Brain pericyte (primary cell): ENCODE measurements at regions not wholly inside any gene's neighbourhood (a gene's known extent, or its start where the extent isn't known, plus 50 kb on each side); places are given as distances from the start of the nearest gene placed in this dataset.
"Not testable (repeated sequence)": the region's sequence is repeated elsewhere in the genome, so short reads cannot be mapped to it uniquely, and the experiment has no call there.

Experiments
- DNase-seq: peaks from one replicate; pipeline ENCODE4 v3.0.0-alpha.2; 2012; ENCODE audit warnings: low read depth, low spot score

DNA sequence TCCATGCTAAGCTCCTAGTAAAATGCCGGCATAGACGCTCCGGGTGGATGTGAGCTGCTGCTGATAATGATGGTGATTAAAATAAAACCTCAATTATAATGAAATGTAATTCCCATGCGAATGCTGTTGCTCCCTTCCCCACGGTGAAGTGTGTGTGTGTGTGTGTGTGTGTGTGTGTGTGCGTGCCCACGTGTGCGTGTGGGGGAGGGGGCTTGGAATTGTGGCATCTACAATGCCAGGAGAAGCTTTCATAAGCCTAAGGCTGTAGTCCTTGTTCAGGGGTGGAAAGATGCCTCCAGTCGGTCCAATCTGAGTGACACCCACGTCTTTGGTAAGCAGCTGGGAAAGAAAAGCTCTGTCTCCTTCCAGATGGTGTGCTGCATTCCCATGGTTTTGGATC, 137.9 kb downstream of the CDH26 start:
- no peak for DNase-seq

DNA sequence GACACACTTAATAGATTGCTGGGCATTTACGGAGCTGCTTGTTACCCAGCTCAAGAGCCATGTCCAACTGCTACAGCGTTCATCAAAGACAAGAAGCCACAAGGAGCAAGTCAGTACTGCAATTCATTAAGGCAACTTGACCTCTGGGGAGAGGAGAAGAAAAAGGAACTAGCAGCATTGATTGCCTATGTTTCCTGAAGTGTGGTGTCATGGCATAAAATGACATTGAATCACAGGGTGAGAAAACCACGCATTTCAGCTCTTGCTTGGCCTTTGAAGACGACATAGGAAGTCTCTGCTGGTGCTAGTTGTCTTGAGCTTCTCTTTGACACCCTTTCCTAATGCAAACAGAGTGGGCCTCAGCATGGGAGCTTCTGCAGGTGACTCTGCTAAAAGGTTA, 139.1 kb downstream of the CDH26 start:
- DNase-seq: no peak

DNA sequence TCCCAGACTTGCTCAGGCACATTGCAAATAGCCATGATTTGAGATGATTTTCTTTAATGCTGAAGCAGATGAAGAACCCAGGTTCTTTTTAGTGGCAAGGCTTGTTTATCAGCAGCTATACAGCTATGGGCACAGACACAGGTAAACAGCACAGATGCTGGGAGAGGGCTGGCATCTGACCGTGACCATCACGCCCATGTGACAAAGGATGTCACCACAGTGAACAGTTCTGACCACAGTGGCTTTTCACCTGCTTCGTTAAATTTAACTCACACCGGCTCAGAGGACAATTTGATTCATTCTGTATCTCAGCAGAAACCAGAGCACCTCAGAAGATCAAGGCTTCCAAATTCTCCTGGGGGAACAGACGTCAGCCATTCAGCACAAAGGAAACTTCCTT, 142.6 kb downstream of the CDH26 start:
- DNase-seq: no peak

DNA sequence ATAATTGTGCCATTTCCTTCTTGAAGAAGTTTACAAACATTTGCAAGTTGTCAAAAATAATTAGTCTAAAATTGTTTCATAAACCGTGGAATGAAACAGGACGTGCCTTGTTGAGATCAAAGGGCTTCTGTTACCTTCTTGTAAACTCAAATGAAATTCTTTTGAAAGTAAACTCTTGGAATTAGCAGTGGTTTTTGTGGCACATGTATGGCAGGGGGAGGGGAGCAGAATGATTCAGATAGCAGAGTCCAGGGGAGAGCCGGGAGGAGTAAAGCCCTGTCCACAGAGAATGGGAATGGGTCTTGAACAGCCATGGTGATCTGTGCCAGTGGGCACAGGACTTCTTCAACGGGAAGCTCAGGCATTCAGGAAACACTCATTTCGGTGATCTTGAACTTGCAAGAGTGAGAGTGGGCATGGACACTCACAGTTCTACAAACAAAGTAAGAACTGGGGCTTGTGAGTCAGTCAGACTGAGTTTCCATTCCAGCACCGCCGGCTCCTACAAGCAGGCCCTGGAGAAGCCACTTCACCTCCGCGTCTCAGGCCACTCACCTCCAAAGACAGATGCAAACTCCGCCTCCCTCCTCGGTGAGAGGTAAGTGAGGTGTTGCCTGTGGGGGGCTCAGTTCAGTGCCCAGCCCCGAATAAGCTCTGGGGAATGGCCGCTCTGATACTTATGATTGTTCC, 143.1 kb downstream of the CDH26 start:
- no peak for DNase-seq

DNA sequence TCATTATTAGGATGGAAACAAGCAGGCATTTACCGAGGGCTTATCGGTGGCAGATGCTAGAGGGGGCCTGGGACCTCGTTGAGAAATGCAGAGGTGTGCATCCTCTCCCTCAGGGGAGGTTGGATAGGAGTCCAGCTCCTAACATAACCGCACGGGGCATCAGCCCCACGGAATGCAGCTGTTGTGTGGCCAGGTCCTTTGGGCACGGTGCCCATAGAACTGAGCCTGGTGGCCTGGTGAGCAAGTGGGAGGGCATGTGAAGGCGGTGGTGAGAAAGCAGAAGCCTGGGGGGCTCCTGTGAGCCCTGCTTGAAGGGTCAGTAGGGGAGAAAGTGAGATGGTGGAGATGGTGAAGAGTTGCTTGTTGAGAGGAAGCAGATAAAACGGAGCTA, 143.7 kb downstream of the CDH26 start:
- no peak for DNase-seq

DNA sequence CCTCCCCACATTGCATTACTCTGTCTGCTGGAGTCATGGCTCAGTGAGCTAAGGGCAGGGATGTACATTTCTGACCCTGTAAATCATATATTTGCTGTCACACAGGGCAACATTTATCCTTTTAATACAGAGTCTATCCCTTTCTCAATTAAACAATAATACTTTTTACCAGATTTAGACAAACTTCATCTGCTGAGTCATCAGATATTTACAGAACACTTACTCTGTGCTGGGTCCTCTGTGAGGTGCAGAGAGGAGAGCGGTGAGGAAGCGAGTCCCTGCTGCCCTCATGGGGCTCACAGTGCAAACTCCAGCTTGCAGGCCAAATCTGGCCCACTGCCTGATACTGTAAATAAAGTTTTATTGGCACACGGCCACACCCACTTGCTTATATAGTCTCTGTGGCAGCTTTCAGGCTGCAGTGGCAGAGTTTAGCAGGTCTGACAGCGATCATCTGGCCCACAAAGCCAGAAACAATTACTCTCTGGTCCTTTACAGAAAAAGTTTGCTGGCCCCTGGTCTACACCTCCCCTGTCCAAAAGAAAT, 144.5 kb downstream of the CDH26 start:
- DNase-seq: no peak

DNA sequence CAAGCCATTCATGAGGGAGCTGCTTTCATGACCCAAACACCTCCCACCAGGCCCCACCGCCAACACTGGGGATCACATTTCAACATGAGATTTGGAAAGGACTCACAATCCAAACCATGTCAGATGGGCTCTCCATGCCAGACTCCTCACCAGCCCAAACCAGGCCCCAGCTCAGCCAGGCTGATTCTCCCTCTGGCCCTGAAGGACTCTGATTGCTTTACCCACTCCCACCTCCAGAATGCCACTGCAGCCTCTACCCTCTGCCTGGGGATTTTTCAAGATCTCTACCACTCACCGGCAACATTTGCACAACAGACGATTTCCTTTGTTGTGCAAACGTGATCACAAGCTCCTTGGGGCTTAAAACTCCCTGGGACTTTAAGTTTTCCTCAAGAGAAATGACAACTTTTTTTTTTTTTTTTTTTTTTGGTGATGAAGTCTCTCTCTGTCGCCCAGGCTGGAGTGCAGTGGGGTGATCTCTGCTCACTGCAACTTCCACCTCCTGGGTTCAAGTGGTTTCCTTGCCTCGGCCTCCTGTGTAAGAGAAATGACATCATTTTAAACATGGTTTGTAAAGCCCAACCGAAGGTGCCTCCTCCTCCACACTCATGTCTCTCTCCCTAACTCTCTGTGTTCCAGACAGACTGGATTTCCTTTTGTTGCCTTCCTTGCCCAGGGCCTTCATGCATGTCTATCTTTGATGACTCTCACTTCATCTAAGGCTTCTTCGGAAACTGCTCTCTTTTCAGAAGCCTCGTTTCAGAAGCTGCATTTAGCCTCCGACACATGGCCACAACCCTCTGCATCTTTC, 147.0 kb downstream of the CDH26 start:
- no peak for DNase-seq

DNA sequence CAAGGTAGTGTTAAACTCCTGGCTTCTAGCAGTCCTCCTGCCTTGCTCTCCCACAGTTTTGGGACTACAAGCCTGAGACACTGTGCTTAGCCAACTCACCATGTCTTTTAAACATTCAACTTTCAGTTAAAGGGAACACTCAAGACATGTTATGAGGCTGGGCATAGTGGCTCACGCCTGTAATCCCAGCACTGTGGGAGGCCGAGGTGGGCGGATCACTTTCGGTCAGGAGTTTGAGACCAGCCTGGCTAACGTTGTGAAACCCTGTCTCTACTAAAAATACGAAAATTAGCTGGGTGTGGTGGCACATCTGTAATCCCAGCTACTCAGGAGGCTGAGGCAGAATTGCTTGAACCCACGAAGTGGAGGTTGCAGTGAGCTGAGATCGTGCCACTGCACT, 148.0 kb downstream of the CDH26 start:
- DNase-seq: not testable (repeated sequence)

DNA sequence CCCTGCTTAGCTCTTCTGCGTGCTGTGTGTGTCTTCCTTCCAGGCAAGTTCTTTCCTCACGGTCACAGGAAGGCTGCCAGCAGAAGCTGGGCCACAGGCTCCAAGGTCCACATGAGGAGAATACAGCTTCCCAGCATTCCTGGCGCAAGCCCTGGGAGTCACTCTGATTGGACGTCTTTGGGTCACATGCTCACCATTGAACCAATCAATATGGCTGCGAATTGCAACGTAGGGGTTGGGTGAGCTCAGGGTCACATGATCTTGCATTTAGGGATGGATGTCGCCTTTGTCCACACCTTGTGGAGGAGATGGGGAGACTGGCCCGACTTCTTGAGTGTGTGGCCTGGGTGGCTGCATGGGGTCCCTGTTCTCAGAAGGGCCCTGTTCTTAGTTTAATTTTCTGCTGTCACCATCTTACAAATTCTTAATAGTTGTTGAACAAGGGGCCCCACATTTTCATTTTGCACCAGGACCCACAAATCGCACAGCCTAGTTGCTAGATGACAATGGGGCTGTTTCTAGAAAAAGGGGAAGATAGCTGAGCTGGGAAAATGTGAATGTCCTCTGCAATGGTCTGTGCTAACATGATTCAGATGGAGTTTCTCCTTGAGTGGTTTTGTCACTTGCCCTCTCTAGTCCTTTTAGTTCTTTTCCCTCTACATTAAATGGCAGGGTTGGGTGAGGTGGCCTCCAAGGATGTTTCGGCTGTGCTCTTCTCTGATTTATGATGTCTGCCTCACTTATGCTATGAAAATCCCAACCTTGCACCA, 149.6 kb downstream of the CDH26 start:
- no peak for DNase-seq

DNA sequence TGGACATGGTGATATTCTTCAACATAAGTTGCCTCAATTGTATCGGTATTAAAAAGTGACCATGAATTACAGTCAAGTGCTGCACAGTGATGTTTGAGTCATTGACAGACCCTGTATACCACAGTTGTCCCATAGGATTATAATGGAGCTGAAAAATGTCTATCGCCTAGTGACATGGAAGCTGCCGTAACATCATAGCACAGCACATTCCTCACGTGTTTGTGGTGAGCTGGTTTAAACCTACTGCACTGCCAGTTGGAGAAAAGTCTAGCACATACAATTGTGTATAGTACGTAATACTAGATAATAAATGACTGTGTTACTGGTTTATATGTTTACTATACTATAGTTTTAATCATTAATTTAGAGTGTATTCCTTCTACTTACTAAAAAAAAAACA, 150.2 kb downstream of the CDH26 start:
- no peak for DNase-seq

DNA sequence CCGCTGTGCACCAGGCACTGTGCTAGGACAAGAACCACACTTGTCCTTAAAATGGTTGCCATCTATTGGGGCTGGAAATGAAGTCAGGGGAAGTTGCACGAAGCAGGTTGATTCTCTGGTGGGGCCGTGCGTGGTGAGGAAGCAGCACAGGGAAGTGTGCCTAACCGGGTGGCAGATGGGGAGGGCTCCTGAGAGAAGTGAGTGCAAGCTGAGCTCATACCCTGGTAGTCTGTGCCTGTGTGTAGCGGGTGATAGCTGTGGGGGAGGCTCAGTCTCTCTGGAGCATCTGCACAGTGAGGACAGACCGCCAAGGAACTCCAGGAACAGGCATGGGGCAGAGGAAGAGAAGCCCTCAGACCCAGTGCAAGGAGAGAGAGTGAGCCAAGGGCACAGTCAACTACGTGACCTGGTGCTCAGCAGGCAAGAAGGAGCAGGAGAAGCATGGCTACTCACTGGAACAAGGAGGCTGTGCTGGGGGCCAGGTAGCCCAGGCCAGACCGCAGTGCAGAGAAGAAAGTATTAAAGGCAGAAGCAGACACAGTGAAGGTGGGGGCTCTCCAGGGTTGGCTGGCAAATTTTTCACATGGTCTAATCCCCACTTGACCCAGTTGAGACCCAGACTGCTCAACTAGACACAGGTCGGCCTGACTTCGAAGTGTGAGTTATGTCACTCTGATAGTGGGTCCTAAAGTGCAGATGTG, 155.0 kb downstream of the CDH26 start:
- no peak for DNase-seq

DNA sequence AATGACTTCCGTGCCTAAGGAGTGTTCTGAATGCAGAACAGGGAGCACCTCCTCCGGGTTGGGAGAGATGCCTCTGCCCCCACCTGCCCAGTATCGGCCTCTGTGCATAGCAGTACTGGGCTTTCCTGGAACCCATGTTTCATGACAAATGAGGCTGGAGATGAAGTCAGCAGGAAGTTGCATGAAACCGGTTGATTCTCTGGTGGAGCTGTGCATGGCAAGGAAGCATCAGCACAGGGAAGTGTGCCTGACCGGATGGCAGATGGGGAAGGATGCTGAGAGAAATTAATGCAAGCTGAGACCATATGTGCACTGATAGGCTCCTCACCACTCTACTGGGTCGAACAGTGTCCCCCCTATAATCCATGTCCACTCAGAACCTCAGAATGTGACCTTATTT, 155.5 kb downstream of the CDH26 start:
- no peak for DNase-seq

DNA sequence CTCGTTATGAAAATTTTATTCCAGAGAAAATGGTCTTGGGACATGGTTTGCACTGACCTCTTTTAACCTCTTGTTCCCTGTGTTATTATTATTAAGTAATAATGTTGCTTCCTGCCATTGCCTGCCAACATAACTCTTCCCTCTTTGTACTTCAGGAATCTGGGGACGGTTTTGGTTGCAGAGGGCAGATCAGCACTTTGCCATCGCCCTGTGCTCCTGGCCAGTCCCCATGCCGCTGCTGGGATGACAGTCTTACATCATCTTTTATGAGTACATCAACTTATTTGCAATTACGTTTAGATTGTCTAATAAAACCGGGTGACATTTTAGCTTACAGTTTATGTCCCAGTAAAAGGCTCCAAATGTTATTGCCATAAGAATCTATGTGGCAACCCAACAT, 157.2 kb downstream of the CDH26 start:
- no peak for DNase-seq

DNA sequence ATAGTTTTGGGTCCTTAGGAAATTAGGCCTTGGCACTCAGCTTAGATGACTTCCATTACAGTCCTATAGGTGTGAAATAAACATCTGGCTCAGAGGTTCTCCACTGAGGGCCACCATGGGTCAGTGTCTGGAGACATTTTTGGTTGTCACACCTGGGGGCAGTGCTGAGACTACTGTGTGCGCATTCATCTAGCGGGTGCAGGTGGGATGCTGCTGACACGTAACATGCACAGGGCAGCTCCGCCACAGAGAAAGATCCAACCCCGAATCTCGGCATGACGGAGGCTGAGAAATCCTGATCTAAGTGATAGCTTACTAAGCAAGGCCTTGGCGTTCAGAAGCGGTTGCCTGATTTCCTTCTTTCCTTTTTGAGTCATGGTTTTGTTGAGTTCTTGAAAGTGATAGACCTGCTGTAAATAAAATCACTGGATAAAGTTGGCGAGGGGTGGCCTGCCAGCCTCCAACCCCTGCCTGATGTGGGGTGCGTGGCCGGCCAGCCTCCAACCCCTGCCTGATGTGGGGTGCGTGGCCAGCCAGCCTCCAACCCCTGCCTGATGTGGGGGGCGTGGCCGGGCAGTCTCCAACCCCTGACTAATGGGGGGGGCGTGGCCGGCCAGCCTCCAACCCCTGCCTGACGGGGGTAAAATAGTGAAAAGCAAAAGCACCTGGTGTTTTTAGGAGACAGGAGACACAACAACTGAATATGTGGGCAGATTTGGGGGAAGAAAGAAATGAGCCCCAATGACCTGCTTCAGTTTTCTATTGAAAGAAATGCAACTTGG, 158.1 kb downstream of the CDH26 start:
- no peak for DNase-seq

DNA sequence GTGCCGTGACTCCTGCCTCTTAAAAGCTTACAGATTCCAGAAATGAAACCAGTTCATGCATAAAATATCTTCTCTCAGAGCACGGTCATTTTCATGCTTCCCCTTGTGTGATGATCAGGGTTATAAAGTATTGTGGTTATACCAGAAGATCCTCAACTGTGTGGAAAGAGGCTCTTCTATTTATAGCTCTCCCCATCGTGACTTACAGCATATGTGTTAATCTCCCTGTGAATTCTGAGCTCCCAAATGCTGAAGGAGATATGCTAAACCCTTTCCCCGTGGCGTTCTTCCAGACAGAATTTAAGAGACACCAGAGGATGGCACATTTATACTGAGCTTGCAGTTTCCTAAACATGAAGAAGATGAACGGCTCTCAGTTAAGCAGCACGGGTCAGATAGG, 158.8 kb downstream of the CDH26 start:
- no peak for DNase-seq

DNA sequence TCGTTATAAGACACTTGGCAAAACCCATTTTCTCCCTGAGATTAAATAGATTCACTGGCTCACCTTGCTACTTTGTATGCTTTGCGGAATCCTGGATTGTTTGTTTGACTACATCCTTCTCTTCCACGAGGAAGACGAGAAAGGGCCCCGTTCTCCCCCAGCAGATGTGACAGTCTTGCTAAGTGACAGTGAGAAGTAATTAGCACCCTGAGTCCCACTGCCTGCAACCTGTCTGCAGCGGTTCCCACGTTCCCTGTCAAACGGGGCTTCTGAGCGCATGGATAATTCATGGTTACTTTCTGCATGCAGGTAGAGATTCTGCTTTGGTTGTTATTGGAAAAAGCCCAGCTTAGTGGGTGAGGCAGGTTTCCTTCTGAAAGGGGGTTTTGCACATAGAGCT, 163.7 kb downstream of the CDH26 start:
- no peak for DNase-seq

DNA sequence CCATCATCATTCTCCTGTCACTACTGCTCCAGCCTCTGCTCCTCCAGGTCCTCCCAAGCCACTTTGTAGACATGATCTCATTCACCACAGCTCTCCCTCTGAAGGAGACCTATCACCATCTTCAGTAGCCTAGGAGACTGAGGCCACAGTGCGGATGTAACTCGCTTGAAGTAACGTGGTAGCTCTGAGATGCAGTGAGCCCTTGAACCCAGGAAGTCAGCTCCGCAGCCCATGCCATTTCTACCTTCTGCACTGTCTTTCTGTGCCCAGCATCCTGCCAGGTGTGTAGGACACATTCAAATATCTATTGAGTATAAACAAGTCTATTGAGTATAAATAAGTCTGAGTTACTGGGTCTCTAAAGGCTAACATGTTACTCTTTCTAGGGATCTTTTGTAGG, 164.4 kb downstream of the CDH26 start:
- DNase-seq: no peak

DNA sequence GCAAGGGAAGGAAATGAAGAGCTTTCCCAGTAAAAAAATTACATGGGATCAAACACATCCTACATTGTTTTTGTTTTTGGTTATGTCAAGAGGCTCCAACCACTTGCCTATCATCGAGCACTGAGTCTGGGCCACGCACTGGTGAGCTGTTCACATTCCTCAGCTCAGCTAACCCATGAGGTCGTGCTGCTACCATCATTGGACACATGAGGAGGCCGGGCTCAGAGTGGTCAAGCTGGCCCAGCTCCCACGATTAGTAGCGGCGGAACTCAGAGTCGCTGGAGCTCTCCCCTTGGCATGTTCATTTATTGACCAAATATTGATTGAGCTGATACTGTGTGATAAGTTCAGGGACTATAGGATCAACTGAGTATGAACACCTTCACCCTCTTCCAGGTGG, 164.9 kb downstream of the CDH26 start:
- no peak for DNase-seq

DNA sequence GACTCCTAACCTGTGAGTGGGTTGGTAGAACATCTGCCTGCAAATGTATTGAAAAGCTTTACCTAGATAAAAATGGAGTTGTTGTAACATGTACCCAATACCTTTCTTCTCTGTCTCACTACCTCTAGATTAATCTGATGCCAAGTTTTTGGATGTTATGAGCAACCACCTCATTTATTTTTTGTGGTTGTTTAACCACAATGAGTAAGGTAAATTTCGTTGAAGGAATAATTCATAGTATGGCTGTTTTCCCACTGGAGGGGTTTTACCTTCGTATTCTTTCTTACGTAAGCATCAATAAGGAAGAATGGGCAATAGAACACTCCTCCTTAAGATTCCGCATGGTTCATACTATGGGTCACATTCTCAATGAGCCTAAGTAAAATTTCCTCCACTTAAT, 165.4 kb downstream of the CDH26 start:
- no peak for DNase-seq

DNA sequence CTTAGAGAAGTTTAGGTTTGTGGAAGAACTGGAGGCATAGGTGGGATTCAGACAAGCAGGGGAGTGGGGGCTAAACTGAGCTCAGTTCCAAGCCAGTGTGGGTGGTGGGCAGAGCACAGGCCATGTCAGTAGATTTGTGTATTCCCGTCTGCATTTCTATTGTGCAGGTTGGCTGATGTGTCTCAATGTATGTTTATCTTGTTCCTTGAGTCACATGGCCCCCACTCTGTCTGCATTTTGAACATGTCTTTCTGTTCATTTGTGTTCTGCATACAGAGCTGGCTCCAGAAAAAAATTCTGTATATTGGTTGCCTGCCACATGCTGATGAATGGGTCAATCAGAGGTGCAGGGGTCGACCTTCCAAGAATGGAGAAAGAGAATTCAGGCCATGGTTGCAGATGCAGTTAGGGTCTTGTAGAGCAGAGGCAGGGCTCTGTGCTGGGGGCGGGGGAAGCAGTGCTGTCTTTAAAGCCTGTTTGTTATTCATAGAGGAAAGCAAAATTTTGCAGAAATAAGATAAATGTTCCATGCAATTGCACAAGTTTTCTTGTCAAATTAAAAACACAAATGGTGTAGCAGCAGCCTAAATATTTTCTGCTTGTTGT, 166.7 kb downstream of the CDH26 start:
- no peak for DNase-seq

DNA sequence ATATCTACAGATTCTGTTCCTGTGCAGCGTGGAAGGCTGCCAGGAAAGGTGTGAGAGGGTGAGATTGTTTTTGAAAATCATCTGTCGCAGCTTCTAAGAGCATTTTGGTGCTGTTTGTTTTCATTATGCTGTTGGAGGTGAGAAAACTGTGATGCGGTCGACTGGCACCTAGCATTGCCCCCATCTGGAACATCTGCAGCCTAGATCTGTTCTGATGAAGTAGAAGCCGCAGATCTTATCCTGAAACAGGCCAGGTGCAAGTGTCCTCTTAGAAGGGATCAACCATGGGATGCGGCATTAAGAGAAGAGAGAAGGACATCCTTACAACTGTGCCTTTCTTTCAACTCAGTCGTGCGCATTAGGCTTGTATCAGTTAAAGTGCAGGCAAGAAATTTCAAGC, 167.3 kb downstream of the CDH26 start:
- DNase-seq: no peak
